ENCODE measurements at regions not wholly inside any gene's neighbourhood (a gene's known extent, or its start where the extent isn't known, plus 50 kb on each side); places are given as distances from the start of the nearest gene placed in this dataset.
"Not testable (repeated sequence)": the region's sequence is repeated elsewhere in the genome, so short reads cannot be mapped to it uniquely, and the experiment has no call there.

GRCh38 chr2:198279026-198279425, 474.6 kb downstream of the PLCL1 start:
- no peak for DNase-seq

- no peak for DNase-seq
Observed at GRCh38 chr2:198277181-198277580, 472.8 kb downstream of the PLCL1 start.

- no peak for DNase-seq
Observed at GRCh38 chr2:198273660-198274059, 469.3 kb downstream of the PLCL1 start.

GRCh38 chr2:198270157-198270556, 465.8 kb downstream of the PLCL1 start:
- not testable (repeated sequence) for DNase-seq

- no peak for DNase-seq
Observed at GRCh38 chr2:198268519-198268918, 464.1 kb downstream of the PLCL1 start.

GRCh38 chr2:198259496-198259895, 455.1 kb downstream of the PLCL1 start:
- DNase-seq = no peak

- no peak for DNase-seq
Observed at GRCh38 chr2:198254536-198255090, 450.2 kb downstream of the PLCL1 start.

GRCh38 chr2:198253995-198254394, 449.6 kb downstream of the PLCL1 start:
- no peak for DNase-seq

GRCh38 chr2:198252472-198252871, 448.1 kb downstream of the PLCL1 start:
- no peak for DNase-seq

- no peak for DNase-seq
Observed at GRCh38 chr2:198242093-198242492, 437.7 kb downstream of the PLCL1 start.

GRCh38 chr2:198238429-198238828, 434.0 kb downstream of the PLCL1 start:
- DNase-seq = no peak

- DNase-seq = no peak
Observed at GRCh38 chr2:198236338-198236737, 431.9 kb downstream of the PLCL1 start.

GRCh38 chr2:198232281-198232680, 427.9 kb downstream of the PLCL1 start:
- DNase-seq = no peak

- no peak for DNase-seq
Observed at GRCh38 chr2:198231562-198231961, 427.2 kb downstream of the PLCL1 start.

- no peak for DNase-seq
Observed at GRCh38 chr2:198220763-198221610, 416.6 kb downstream of the PLCL1 start.

GRCh38 chr2:198219292-198219691, 414.9 kb downstream of the PLCL1 start:
- no peak for DNase-seq

GRCh38 chr2:198214114-198214596, 409.8 kb downstream of the PLCL1 start:
- no peak for DNase-seq

- no peak for DNase-seq
Observed at GRCh38 chr2:198213253-198213652, 408.9 kb downstream of the PLCL1 start.

GRCh38 chr2:198211706-198212105, 407.3 kb downstream of the PLCL1 start:
- DNase-seq = no peak

- DNase-seq = no peak
Observed at GRCh38 chr2:198203336-198204069, 399.1 kb downstream of the PLCL1 start.

Data from activated T-cell treated with anti-CD3 and anti-CD28 coated beads for 4 hours (primary cell).